OCI-LY1 (cell line): ENCODE measurements at regions not wholly inside any gene's neighbourhood (a gene's known extent, or its start where the extent isn't known, plus 50 kb on each side); places are given as distances from the start of the nearest gene placed in this dataset.

Experiments
- H2AFZ ChIP-seq: fragments of 200-600 bp; sonication (generic), shearing (Covaris generic); 2 replicates; pipeline ENCODE4 v1.6.0; 2014; ENCODE audit warnings: antibody characterized with exemption, mild to moderate bottlenecking, low read length
- H3F3A ChIP-seq: fragments of 200-600 bp; sonication (generic), shearing (Covaris generic); 2 replicates; pipeline ENCODE4 v1.6.0; 2014; ENCODE audit warnings: mild to moderate bottlenecking, antibody characterized with exemption, low read length, moderate library complexity; ENCODE audit not compliant: insufficient read depth
- H3K27ac ChIP-seq: fragments of 200-600 bp; sonication (generic); 2 replicates; pipeline ENCODE4 v1.5.1; 2014; ENCODE audit warnings: low read length, mixed run types, mild to moderate bottlenecking, low read depth; ENCODE audit not compliant: poor library complexity, severe bottlenecking
- H3K27me3 ChIP-seq: fragments of 200-600 bp; sonication (generic); 2 replicates; pipeline ENCODE4 v1.6.0; 2014; ENCODE audit warnings: antibody characterized with exemption, mild to moderate bottlenecking, low read length, moderate library complexity; ENCODE audit not compliant: insufficient read depth
- H3K36me3 ChIP-seq: fragments of 200-600 bp; sonication (generic); 2 replicates; pipeline ENCODE4 v1.6.1; 2014; ENCODE audit warnings: mild to moderate bottlenecking, antibody characterized with exemption, low read length, moderate library complexity, mixed read lengths; ENCODE audit not compliant: insufficient read depth
- H3K4me1 ChIP-seq: fragments of 200-600 bp; sonication (generic); 2 replicates; pipeline ENCODE4 v1.5.1; 2014; ENCODE audit warnings: mild to moderate bottlenecking, low read length, moderate library complexity; ENCODE audit not compliant: insufficient read depth, severe bottlenecking
- H3K4me2 ChIP-seq: fragments of 200-600 bp; sonication (generic), shearing (Covaris generic); 2 replicates; pipeline ENCODE4 v1.6.1; 2014; ENCODE audit warnings: low read length
- H3K4me3 ChIP-seq: fragments of 200-600 bp; sonication (generic); 2 replicates; pipeline ENCODE4 v1.5.1; 2014; ENCODE audit warnings: low read length, low read depth, mild to moderate bottlenecking, mixed read lengths; ENCODE audit not compliant: poor library complexity, severe bottlenecking
- H3K79me2 ChIP-seq: fragments of 200-600 bp; shearing (Covaris generic); 2 replicates; pipeline ENCODE4 v1.6.1; 2016; ENCODE audit warnings: mixed run types, low read length, mixed read lengths; ENCODE audit not compliant: insufficient read depth
- H3K9ac ChIP-seq: fragments of 200-600 bp; sonication (generic), shearing (Covaris generic); 2 replicates; pipeline ENCODE4 v1.6.1; 2014; ENCODE audit warnings: mild to moderate bottlenecking, low read length, mixed read lengths
- H3K9me2 ChIP-seq: fragments of 200-600 bp; sonication (generic), shearing (Covaris generic); 2 replicates; pipeline ENCODE4 v1.6.1; 2014; ENCODE audit warnings: low read depth, mild to moderate bottlenecking, low read length, mixed read lengths
- H3K9me3 ChIP-seq: fragments of 200-600 bp; shearing (Covaris generic); 2 replicates; pipeline ENCODE4 v1.6.1; 2014; ENCODE audit warnings: low read length, mixed read lengths
- H4K20me1 ChIP-seq: fragments of 200-600 bp; sonication (generic), shearing (Covaris generic); 2 replicates; pipeline ENCODE4 v1.6.0; 2016; ENCODE audit warnings: mild to moderate bottlenecking, low read length; ENCODE audit not compliant: insufficient read depth
- EZH2 ChIP-seq: fragments of 200-600 bp; sonication (generic), shearing (Covaris generic); IDR thresholded peaks from 2 replicates; pipeline ENCODE4 v1.8.0; 2017; ENCODE audit warnings: borderline replicate concordance, mixed run types, mild to moderate bottlenecking, antibody characterized with exemption, low read length, moderate library complexity, mixed read lengths
- TF ChIP-seq, protein P1 (sequence below): fragments of 200-600 bp; sonication (generic), shearing (Covaris generic); IDR thresholded peaks from 2 replicates; pipeline ENCODE4 v1.5.1; 2017; ENCODE audit warnings: mild to moderate bottlenecking, antibody characterized with exemption, low read length, moderate library complexity, mixed read lengths

DNA sequence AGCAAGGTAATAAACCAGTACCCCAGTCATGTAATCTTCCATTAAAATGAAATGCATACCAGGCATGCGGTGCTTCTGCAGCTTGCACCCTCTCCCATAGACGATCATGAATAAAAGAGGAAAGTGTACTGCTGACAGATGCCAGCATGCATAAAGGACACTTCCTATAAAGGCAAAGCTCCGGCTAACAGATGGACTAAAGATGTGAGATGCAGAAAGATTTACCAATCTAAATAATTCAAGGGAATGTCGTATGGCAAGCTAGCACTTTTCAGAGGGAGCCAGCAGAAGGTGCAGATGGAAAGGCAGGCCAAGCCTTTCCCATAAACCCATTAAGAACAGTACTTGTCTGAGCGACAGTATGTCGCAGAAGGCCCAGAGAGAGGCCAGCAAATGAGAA lies 542.0 kb downstream of the NUF2 start:
- Histone ChIP-seq H3K4me3 (no peak overlapping the region), H3K27me3 (no peaks in the 10 kb centered on the region), H3K9me2 (no peaks in the 10 kb centered on the region), H3F3A (no peaks in the 10 kb centered on the region), H3K4me2 (no peak overlapping the region), H4K20me1 (no peaks in the 10 kb centered on the region), H3K27ac (no peak overlapping the region), H3K79me2 (no peaks in the 10 kb centered on the region), H3K9ac (no peak overlapping the region), H3K9me3 (no peaks in the 10 kb centered on the region), H3K4me1 (no peaks in the 10 kb centered on the region), H3K36me3 (no peaks in the 10 kb centered on the region), H2AFZ (no peak overlapping the region)
- TF ChIP-seq EZH2 = no peak
- TF ChIP-seq, protein P1, sequence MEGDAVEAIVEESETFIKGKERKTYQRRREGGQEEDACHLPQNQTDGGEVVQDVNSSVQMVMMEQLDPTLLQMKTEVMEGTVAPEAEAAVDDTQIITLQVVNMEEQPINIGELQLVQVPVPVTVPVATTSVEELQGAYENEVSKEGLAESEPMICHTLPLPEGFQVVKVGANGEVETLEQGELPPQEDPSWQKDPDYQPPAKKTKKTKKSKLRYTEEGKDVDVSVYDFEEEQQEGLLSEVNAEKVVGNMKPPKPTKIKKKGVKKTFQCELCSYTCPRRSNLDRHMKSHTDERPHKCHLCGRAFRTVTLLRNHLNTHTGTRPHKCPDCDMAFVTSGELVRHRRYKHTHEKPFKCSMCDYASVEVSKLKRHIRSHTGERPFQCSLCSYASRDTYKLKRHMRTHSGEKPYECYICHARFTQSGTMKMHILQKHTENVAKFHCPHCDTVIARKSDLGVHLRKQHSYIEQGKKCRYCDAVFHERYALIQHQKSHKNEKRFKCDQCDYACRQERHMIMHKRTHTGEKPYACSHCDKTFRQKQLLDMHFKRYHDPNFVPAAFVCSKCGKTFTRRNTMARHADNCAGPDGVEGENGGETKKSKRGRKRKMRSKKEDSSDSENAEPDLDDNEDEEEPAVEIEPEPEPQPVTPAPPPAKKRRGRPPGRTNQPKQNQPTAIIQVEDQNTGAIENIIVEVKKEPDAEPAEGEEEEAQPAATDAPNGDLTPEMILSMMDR = no peak

DNA sequence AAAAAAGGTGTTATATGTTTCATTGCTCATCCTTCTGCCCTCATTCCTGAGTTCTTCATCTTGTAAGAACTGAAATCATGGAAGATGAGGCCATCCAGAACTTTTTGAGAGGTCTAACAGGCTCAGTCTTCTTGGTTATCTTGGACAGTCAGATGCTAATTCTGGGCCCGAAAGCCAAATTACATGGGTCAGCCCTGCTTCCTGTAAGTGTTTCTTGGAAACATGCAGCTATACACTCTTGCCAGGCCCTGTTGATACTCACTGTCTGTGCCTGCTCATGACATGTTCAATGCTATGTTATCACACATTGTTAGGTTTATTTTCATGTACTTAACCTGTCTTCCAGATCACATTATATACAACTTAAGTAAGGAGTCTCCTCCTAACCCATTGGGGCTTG lies 542.5 kb downstream of the NUF2 start:
- Histone ChIP-seq H3K27ac (no peak overlapping the region), H3K27me3 (no peaks in the 10 kb centered on the region), H3F3A (no peaks in the 10 kb centered on the region), H3K4me3 (no peak overlapping the region), H3K9me3 (no peaks in the 10 kb centered on the region), H2AFZ (no peak overlapping the region), H3K79me2 (no peaks in the 10 kb centered on the region), H3K4me1 (no peaks in the 10 kb centered on the region), H3K4me2 (no peak overlapping the region), H4K20me1 (no peaks in the 10 kb centered on the region), H3K36me3 (no peaks in the 10 kb centered on the region), H3K9me2 (no peaks in the 10 kb centered on the region), H3K9ac (no peak overlapping the region)
- TF ChIP-seq, protein P1 = no peak
- no peak for TF ChIP-seq EZH2

DNA sequence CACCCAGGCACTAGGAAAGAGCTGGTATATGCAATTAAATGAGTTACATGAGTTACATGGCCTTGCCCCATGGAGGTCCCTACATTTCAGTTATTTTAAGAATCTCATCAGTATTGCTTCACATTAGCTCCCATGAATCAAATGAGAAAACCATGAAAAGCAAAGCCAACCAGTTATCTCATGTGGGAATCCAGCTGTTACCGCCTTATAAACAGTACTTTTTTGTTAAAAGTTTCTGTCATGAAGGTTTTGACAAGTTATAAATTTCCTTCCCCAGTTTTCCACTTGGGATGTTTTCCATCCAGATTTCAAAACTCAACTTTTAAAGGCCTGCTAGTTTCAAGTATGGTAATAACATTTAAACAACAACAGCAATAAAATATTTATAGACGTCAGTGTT lies 544.8 kb downstream of the NUF2 start:
- Histone ChIP-seq H3F3A (no peaks in the 10 kb centered on the region), H3K27me3 (no peaks in the 10 kb centered on the region), H3K4me3 (no peak overlapping the region), H3K4me2 (no peak overlapping the region), H3K36me3 (no peaks in the 10 kb centered on the region), H3K9me3 (no peaks in the 10 kb centered on the region), H3K9me2 (no peaks in the 10 kb centered on the region), H3K27ac (no peak overlapping the region), H4K20me1 (no peaks in the 10 kb centered on the region), H3K9ac (no peak overlapping the region), H3K4me1 (no peaks in the 10 kb centered on the region), H3K79me2 (no peaks in the 10 kb centered on the region), H2AFZ (no peak overlapping the region)
- TF ChIP-seq, protein P1 = no peak
- no peak for TF ChIP-seq EZH2
